ENCODE measurements at regions not wholly inside any gene's neighbourhood (a gene's known extent, or its start where the extent isn't known, plus 50 kb on each side); places are given as distances from the start of the nearest gene placed in this dataset.
"Not testable (repeated sequence)": the region's sequence is repeated elsewhere in the genome, so short reads cannot be mapped to it uniquely, and the experiment has no call there.

- no peaks in the 10 kb centered on the region for H3K9me3 ChIP-seq (ENCODE audit: control insufficient read depth, insufficient read depth, low read length)
- H3K27ac ChIP-seq (ENCODE audit: low read depth, low read length), result no peak overlapping the region
- H3K36me3 ChIP-seq (ENCODE audit: control insufficient read depth, low read length), result no peaks in the 10 kb centered on the region
- TF ChIP-seq CTCF (IDR thresholded peaks at IDR 0.05; ENCODE audit: low read depth, low read length, poor library complexity, severe bottlenecking), result no peak
- no peak for TF ChIP-seq EZH2phosphoT487 (IDR thresholded peaks at IDR 0.05; ENCODE audit: borderline replicate concordance, low read length)
- H3K9me2 ChIP-seq (replicated peaks; ENCODE audit: control insufficient read depth, low read length), result no peaks in the 10 kb centered on the region
- H3K4me1 ChIP-seq (ENCODE audit: control insufficient read depth, low read length), result no peaks in the 10 kb centered on the region
- H3F3A ChIP-seq (ENCODE audit: control insufficient read depth, insufficient read depth), result no peaks in the 10 kb centered on the region
- H3K27me3 ChIP-seq (ENCODE audit: control insufficient read depth, low read length), result peaks cover 4% of the 10 kb centered on the region
- no peak overlapping the region for H3K4me2 ChIP-seq (ENCODE audit: low read length)
- H4K20me1 ChIP-seq (ENCODE audit: control insufficient read depth, insufficient read depth, low read depth, low read length), result no peaks in the 10 kb centered on the region
- H3K4me3 ChIP-seq (ENCODE audit: low read length), result no peak overlapping the region
- H3K79me2 ChIP-seq (ENCODE audit: control insufficient read depth, low read length), result no peaks in the 10 kb centered on the region
These were observed 196.9 kb downstream of the ALDH8A1 start for GRCh38 chr6:134753001-134753400.

GRCh38 chr6:134752445-134752844 is 197.5 kb downstream of the ALDH8A1 start:
- H3K27ac ChIP-seq (ENCODE audit: low read depth, low read length), result no peak overlapping the region
- H3K4me1 ChIP-seq (ENCODE audit: control insufficient read depth, low read length), result no peaks in the 10 kb centered on the region
- H4K20me1 ChIP-seq (ENCODE audit: control insufficient read depth, insufficient read depth, low read depth, low read length), result no peaks in the 10 kb centered on the region
- peaks cover 4% of the 10 kb centered on the region for H3K27me3 ChIP-seq (ENCODE audit: control insufficient read depth, low read length)
- H3K9me3 ChIP-seq (ENCODE audit: control insufficient read depth, insufficient read depth, low read length), result no peaks in the 10 kb centered on the region
- H3K9me2 ChIP-seq (replicated peaks; ENCODE audit: control insufficient read depth, low read length), result no peaks in the 10 kb centered on the region
- H3F3A ChIP-seq (ENCODE audit: control insufficient read depth, insufficient read depth), result no peaks in the 10 kb centered on the region
- H3K79me2 ChIP-seq (ENCODE audit: control insufficient read depth, low read length), result no peaks in the 10 kb centered on the region
- H3K36me3 ChIP-seq (ENCODE audit: control insufficient read depth, low read length), result no peaks in the 10 kb centered on the region
- no peak overlapping the region for H3K4me3 ChIP-seq (ENCODE audit: low read length)
- no peak for TF ChIP-seq CTCF (IDR thresholded peaks at IDR 0.05; ENCODE audit: low read depth, low read length, poor library complexity, severe bottlenecking)
- TF ChIP-seq EZH2phosphoT487 (IDR thresholded peaks at IDR 0.05; ENCODE audit: borderline replicate concordance, low read length), result no peak
- no peak overlapping the region for H3K4me2 ChIP-seq (ENCODE audit: low read length)

GRCh38 chr6:134750669-134751068 is 199.2 kb downstream of the ALDH8A1 start:
- no peaks in the 10 kb centered on the region for H3F3A ChIP-seq (ENCODE audit: control insufficient read depth, insufficient read depth)
- H3K9me3 ChIP-seq (ENCODE audit: control insufficient read depth, insufficient read depth, low read length), result no peaks in the 10 kb centered on the region
- H3K27me3 ChIP-seq (ENCODE audit: control insufficient read depth, low read length), result peaks cover 4% of the 10 kb centered on the region
- no peaks in the 10 kb centered on the region for H3K4me1 ChIP-seq (ENCODE audit: control insufficient read depth, low read length)
- no peak overlapping the region for H3K4me3 ChIP-seq (ENCODE audit: low read length)
- H3K79me2 ChIP-seq (ENCODE audit: control insufficient read depth, low read length), result no peaks in the 10 kb centered on the region
- no peaks in the 10 kb centered on the region for H4K20me1 ChIP-seq (ENCODE audit: control insufficient read depth, insufficient read depth, low read depth, low read length)
- no peak overlapping the region for H3K4me2 ChIP-seq (ENCODE audit: low read length)
- no peaks in the 10 kb centered on the region for H3K36me3 ChIP-seq (ENCODE audit: control insufficient read depth, low read length)
- no peak overlapping the region for H3K27ac ChIP-seq (ENCODE audit: low read depth, low read length)
- TF ChIP-seq EZH2phosphoT487 (IDR thresholded peaks at IDR 0.05; ENCODE audit: borderline replicate concordance, low read length), result no peak
- TF ChIP-seq CTCF (IDR thresholded peaks at IDR 0.05; ENCODE audit: low read depth, low read length, poor library complexity, severe bottlenecking), result no peak
- H3K9me2 ChIP-seq (replicated peaks; ENCODE audit: control insufficient read depth, low read length), result no peaks in the 10 kb centered on the region

GRCh38 chr6:134748484-134748883 is 201.4 kb downstream of the ALDH8A1 start:
- TF ChIP-seq CTCF (IDR thresholded peaks at IDR 0.05; ENCODE audit: low read depth, low read length, poor library complexity, severe bottlenecking) (no peak), EZH2phosphoT487 (IDR thresholded peaks at IDR 0.05; ENCODE audit: borderline replicate concordance, low read length) (no peak)
- H3K4me1 ChIP-seq (ENCODE audit: control insufficient read depth, low read length), result no peaks in the 10 kb centered on the region
- H3K9me3 ChIP-seq (ENCODE audit: control insufficient read depth, insufficient read depth, low read length), result no peaks in the 10 kb centered on the region
- H3K27ac ChIP-seq (ENCODE audit: low read depth, low read length), result no peak overlapping the region
- no peaks in the 10 kb centered on the region for H3K9me2 ChIP-seq (replicated peaks; ENCODE audit: control insufficient read depth, low read length)
- H3K27me3 ChIP-seq (ENCODE audit: control insufficient read depth, low read length), result peaks cover 5% of the 10 kb centered on the region; the same call in 1 of the 2 replicates
- no peak overlapping the region for H3K4me3 ChIP-seq (ENCODE audit: low read length)
- no peaks in the 10 kb centered on the region for H3F3A ChIP-seq (ENCODE audit: control insufficient read depth, insufficient read depth)
- H3K36me3 ChIP-seq (ENCODE audit: control insufficient read depth, low read length), result no peaks in the 10 kb centered on the region
- no peak overlapping the region for H3K4me2 ChIP-seq (ENCODE audit: low read length)
- H3K79me2 ChIP-seq (ENCODE audit: control insufficient read depth, low read length), result no peaks in the 10 kb centered on the region
- no peaks in the 10 kb centered on the region for H4K20me1 ChIP-seq (ENCODE audit: control insufficient read depth, insufficient read depth, low read depth, low read length)

- H3K4me1 ChIP-seq (ENCODE audit: control insufficient read depth, low read length); H4K20me1 ChIP-seq (ENCODE audit: control insufficient read depth, insufficient read depth, low read depth, low read length); H3K9me2 ChIP-seq (replicated peaks; ENCODE audit: control insufficient read depth, low read length); H3K4me3 ChIP-seq (ENCODE audit: low read length); H3K4me2 ChIP-seq (ENCODE audit: low read length); H3K36me3 ChIP-seq (ENCODE audit: control insufficient read depth, low read length); H3K79me2 ChIP-seq (ENCODE audit: control insufficient read depth, low read length); H3F3A ChIP-seq (ENCODE audit: control insufficient read depth, insufficient read depth); H3K27ac ChIP-seq (ENCODE audit: low read depth, low read length); H3K9me3 ChIP-seq (ENCODE audit: control insufficient read depth, insufficient read depth, low read length): not testable (repeated sequence)
- H3K27me3 ChIP-seq (ENCODE audit: control insufficient read depth, low read length), result peaks cover 12% of the 10 kb centered on the region
These were observed 202.7 kb downstream of the ALDH8A1 start for GRCh38 chr6:134747197-134747596.

All from DOHH2 (cell line).